ENCODE measurements at regions not wholly inside any gene's neighbourhood (a gene's known extent, or its start where the extent isn't known, plus 50 kb on each side); places are given as distances from the start of the nearest gene placed in this dataset.

DNA sequence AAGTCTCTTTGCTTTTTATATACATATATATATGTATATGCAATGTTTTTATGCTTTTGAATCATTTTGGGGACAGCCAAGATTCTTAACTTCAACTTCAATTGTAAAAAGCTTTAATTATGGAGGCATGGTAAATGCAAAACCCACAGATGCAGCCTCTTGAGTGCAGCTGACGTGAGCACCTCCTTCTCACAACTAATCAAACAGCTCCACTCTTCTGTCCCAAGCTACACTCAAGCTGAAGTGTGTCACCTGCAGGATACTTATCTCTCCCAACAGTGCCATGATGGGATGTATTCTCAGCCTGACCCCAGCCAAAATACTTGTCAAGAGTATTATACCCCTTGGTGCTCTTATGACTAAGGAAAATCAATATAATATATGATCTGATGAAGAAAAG, 60.7 kb upstream of the BLTP1 start:
- TF ChIP-seq EZH2 (IDR thresholded peaks at IDR 0.05; ENCODE audit: low read length, missing control alignments) (no peak), CTCF (conservative IDR thresholded peaks at IDR 0.05 in 1 of 2, IDR thresholded peaks at IDR 0.05 in 1 of 2; ENCODE audit: low read depth in 1 of 2, low read length in 2 of 2) (no peak)
- H3K9ac ChIP-seq (ENCODE audit: insufficient read depth, low read length): no peak overlapping the region
- no peaks in the 10 kb centered on the region for H3K4me1 ChIP-seq (ENCODE audit: control insufficient read depth, extremely low read depth, insufficient read depth, low read length)
- no peak overlapping the region for H3K27ac ChIP-seq (ENCODE audit: insufficient read depth, low read length)
- DNase-seq (ENCODE audit: low read depth in 2 of 2): no peak
- no peaks in the 10 kb centered on the region for H4K20me1 ChIP-seq (ENCODE audit: control insufficient read depth, extremely low read depth, insufficient read depth, low read length)
- H3K79me2 ChIP-seq (ENCODE audit: control insufficient read depth, insufficient read depth, low read length): no peaks in the 10 kb centered on the region
- no peaks in the 10 kb centered on the region for H3K27me3 ChIP-seq (ENCODE audit: control insufficient read depth, insufficient read depth, low read length)
- no peaks in the 10 kb centered on the region for H3K36me3 ChIP-seq (ENCODE audit: control insufficient read depth, insufficient read depth, low read length)
- no peak overlapping the region for H3K4me2 ChIP-seq (ENCODE audit: extremely low read depth, insufficient read depth, low read length)
- no peaks in the 10 kb centered on the region for H3K9me3 ChIP-seq (ENCODE audit: control insufficient read depth, insufficient read depth, low read depth, low read length)
- H3K4me3 ChIP-seq (replicated peaks in 1 of 4; ENCODE audit: control extremely low read depth in 1 of 4, insufficient read depth in 1 of 4, low read depth in 3 of 4, low read length in 4 of 4): no peak overlapping the region
- no peak overlapping the region for H2AFZ ChIP-seq (ENCODE audit: low read length)

GRCh38 chr4:122090989-122091388, 61.1 kb upstream of the BLTP1 start:
- H4K20me1 ChIP-seq (ENCODE audit: control insufficient read depth, extremely low read depth, insufficient read depth, low read length): no peaks in the 10 kb centered on the region
- no peaks in the 10 kb centered on the region for H3K36me3 ChIP-seq (ENCODE audit: control insufficient read depth, insufficient read depth, low read length)
- no peak overlapping the region for H2AFZ ChIP-seq (ENCODE audit: low read length)
- no peak overlapping the region for H3K4me3 ChIP-seq (replicated peaks in 1 of 4; ENCODE audit: control extremely low read depth in 1 of 4, insufficient read depth in 1 of 4, low read depth in 3 of 4, low read length in 4 of 4)
- no peaks in the 10 kb centered on the region for H3K79me2 ChIP-seq (ENCODE audit: control insufficient read depth, insufficient read depth, low read length)
- no peaks in the 10 kb centered on the region for H3K9me3 ChIP-seq (ENCODE audit: control insufficient read depth, insufficient read depth, low read depth, low read length)
- no peaks in the 10 kb centered on the region for H3K4me1 ChIP-seq (ENCODE audit: control insufficient read depth, extremely low read depth, insufficient read depth, low read length)
- DNase-seq (ENCODE audit: low read depth in 2 of 2): peak in 1 of 2 donors; percentile 8
- H3K9ac ChIP-seq (ENCODE audit: insufficient read depth, low read length): no peak overlapping the region
- no peaks in the 10 kb centered on the region for H3K27me3 ChIP-seq (ENCODE audit: control insufficient read depth, insufficient read depth, low read length)
- no peak overlapping the region for H3K27ac ChIP-seq (ENCODE audit: insufficient read depth, low read length)
- TF ChIP-seq EZH2 (IDR thresholded peaks at IDR 0.05; ENCODE audit: low read length, missing control alignments): no peak
- no peak for TF ChIP-seq CTCF (conservative IDR thresholded peaks at IDR 0.05 in 1 of 2, IDR thresholded peaks at IDR 0.05 in 1 of 2; ENCODE audit: low read depth in 1 of 2, low read length in 2 of 2)
- H3K4me2 ChIP-seq (ENCODE audit: extremely low read depth, insufficient read depth, low read length): no peak overlapping the region

DNA sequence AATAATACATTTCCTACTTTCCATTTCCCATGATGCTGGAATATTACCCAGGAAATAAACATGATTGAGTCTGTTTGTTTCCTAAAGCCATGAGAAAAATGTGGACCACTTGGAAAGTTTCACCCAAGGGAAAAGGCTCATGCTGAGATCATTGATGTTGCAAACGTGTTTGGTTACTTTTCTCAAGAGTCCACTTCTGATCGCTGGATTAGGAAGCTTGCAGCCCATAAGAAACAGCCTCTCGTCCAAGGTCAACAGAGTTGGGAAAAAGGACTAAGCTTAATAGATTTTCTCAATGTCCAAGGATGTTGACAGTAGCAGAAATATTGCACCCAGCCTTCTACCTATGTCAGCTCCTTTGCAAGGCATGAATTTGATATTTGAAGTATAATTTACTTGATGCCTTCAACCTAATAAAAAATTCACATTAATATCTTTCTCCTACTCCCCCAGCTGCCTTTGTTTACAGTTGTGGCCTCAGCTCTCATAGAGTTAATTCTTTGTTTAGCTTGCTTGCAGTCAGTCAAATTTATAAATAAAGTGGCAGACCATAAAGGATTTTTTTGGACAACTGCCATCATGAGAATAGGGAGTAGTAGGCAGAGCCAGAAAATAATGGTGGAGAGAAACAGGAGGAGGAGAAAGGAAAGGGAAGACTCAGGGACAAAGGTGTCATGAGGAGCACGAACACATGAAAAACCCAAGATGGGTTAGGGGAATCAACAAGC, 65.6 kb upstream of the BLTP1 start:
- Histone ChIP-seq H3K79me2 (ENCODE audit: control insufficient read depth, insufficient read depth, low read length) (no peaks in the 10 kb centered on the region), H2AFZ (ENCODE audit: low read length) (no peak overlapping the region), H3K27me3 (ENCODE audit: control insufficient read depth, insufficient read depth, low read length) (no peaks in the 10 kb centered on the region), H3K9ac (ENCODE audit: insufficient read depth, low read length) (no peak overlapping the region), H3K9me3 (ENCODE audit: control insufficient read depth, insufficient read depth, low read depth, low read length) (no peaks in the 10 kb centered on the region), H3K36me3 (ENCODE audit: control insufficient read depth, insufficient read depth, low read length) (no peaks in the 10 kb centered on the region), H3K4me1 (ENCODE audit: control insufficient read depth, extremely low read depth, insufficient read depth, low read length) (no peaks in the 10 kb centered on the region), H4K20me1 (ENCODE audit: control insufficient read depth, extremely low read depth, insufficient read depth, low read length) (no peaks in the 10 kb centered on the region), H3K4me2 (ENCODE audit: extremely low read depth, insufficient read depth, low read length) (no peak overlapping the region), H3K27ac (ENCODE audit: insufficient read depth, low read length) (no peak overlapping the region), H3K4me3 (replicated peaks in 1 of 4; ENCODE audit: control extremely low read depth in 1 of 4, insufficient read depth in 1 of 4, low read depth in 3 of 4, low read length in 4 of 4) (no peak overlapping the region)
- peak in 1 of 2 donors; percentile 81 for DNase-seq (ENCODE audit: low read depth in 2 of 2)
- TF ChIP-seq CTCF (conservative IDR thresholded peaks at IDR 0.05 in 1 of 2, IDR thresholded peaks at IDR 0.05 in 1 of 2; ENCODE audit: low read depth in 1 of 2, low read length in 2 of 2) (no peak), EZH2 (IDR thresholded peaks at IDR 0.05; ENCODE audit: low read length, missing control alignments) (no peak)
